GM12878 (cell line): ENCODE measurements at regions not wholly inside any gene's neighbourhood (a gene's known extent, or its start where the extent isn't known, plus 50 kb on each side); places are given as distances from the start of the nearest gene placed in this dataset.

Source experiments
- ATAC-seq: fragments of 200-7000 bp; cut with Tn5 transposase; 3 replicates; pipeline ENCODE4 v1.9.1; 2020; ENCODE audit warnings: mild to moderate bottlenecking, moderate library complexity
- BruUV-seq: library from RNA; stranded (reverse); fragments of 400-500 nt; replicated peaks from 2 replicates; lab custom pipeline; 2021; lab: Mats Ljungman, UMichigan
- CTCF ChIA-PET: fragments of 300-600 bp; sonication (Branson Sonifier 250); formaldehyde crosslinking; extraction: SDS; loops from one replicate; lab custom pipeline; 2021; ENCODE audit warnings: inconsistent platforms; lab: Yijun Ruan, JAX
- POLR2A ChIA-PET: fragments of 350-600 bp; formaldehyde crosslinking; extraction: SDS; loops from one replicate; lab custom pipeline; 2021; ENCODE audit warnings: inconsistent platforms; lab: Charles Lee
- RAD21 ChIA-PET: fragments of 300-600 bp; sonication (Branson Sonifier 250); formaldehyde crosslinking; loops from one replicate; lab custom pipeline; 2023; ENCODE audit warnings: antibody characterized with exemption; ENCODE audit not compliant: unreplicated experiment; lab: Charles Lee
- SMC1A ChIA-PET: fragments of 300-600 bp; sonication (Branson Sonifier 250); formaldehyde crosslinking; loops from one replicate; lab custom pipeline; 2023; ENCODE audit not compliant: unreplicated experiment, uncharacterized antibody; lab: Charles Lee
- DNase-seq: peaks from one replicate; pipeline ENCODE4 v3.0.0-alpha.2; 2011; ENCODE audit warnings: low read depth, low spot score
- FAIRE-seq: peaks from 3 replicates; lab custom pipeline; 2011; peaks lifted over from hg19 to GRCh38; lab: Jason Lieb, UNC
- H2AFZ ChIP-seq: 2 replicates; pipeline ENCODE4 v1.6.0; 2011; ENCODE audit warnings: low read depth, low read length, control low read depth; ENCODE audit not compliant: control insufficient read depth
- H3K27ac ChIP-seq: 2 replicates; pipeline ENCODE4 v1.5.1; 2011; ENCODE audit warnings: control low read depth; ENCODE audit not compliant: control insufficient read depth, insufficient read depth
- H3K27me3 ChIP-seq, 2 experiments: replicated peaks in 1 of 2; 2 replicates each; pipeline versions ENCODE4 v1.6.0 to v1.6.1; 2011; ENCODE audit warnings: low read length in 1 of 2; ENCODE audit not compliant: control insufficient read depth in 2 of 2, insufficient read depth in 2 of 2
- H3K36me3 ChIP-seq, 2 experiments: 2 replicates each; pipeline ENCODE4 v1.5.1; 2011; ENCODE audit warnings: low read length in 1 of 2; ENCODE audit not compliant: control insufficient read depth in 2 of 2, insufficient read depth in 2 of 2
- H3K4me1 ChIP-seq: 2 replicates; pipeline ENCODE4 v1.6.1; 2011; ENCODE audit warnings: mild to moderate bottlenecking, low read length, moderate library complexity, mixed read lengths; ENCODE audit not compliant: control insufficient read depth, insufficient read depth
- H3K4me2 ChIP-seq: 2 replicates; pipeline ENCODE4 v1.6.0; 2011; ENCODE audit warnings: control low read depth; ENCODE audit not compliant: control insufficient read depth, insufficient read depth
- H3K4me3 ChIP-seq: fragments of 200-600 bp; sonication (generic); 2 replicates; pipeline ENCODE4 v1.5.1; 2016
- H3K79me2 ChIP-seq: 2 replicates; pipeline ENCODE4 v1.6.0; 2011; ENCODE audit warnings: low read length; ENCODE audit not compliant: control insufficient read depth, insufficient read depth
- H3K9ac ChIP-seq: 2 replicates; pipeline ENCODE4 v1.8.0; 2011; ENCODE audit warnings: low read length, control low read depth, mixed read lengths; ENCODE audit not compliant: control insufficient read depth, insufficient read depth
- H3K9me3 ChIP-seq: replicated peaks from 3 replicates; pipeline ENCODE4 v1.5.1; 2011; ENCODE audit warnings: mild to moderate bottlenecking, low read length; ENCODE audit not compliant: control insufficient read depth, insufficient read depth
- H4K20me1 ChIP-seq: 2 replicates; pipeline ENCODE4 v1.6.0; 2011; ENCODE audit not compliant: control insufficient read depth, insufficient read depth
- CTCF ChIP-seq, 3 experiments: IDR thresholded peaks in 2 of 3; conservative IDR thresholded peaks in 1 of 3; 2 replicates each; pipeline ENCODE4 v1.5.1; 2011; ENCODE audit warnings: low read depth in 3 of 3, low read length in 3 of 3, mild to moderate bottlenecking in 3 of 3, control low read depth in 2 of 3, moderate library complexity in 2 of 3, inconsistent platforms in 1 of 3, mixed read lengths in 1 of 3; ENCODE audit not compliant: control insufficient read depth in 2 of 3, insufficient read depth in 1 of 3; ENCODE audit errors: extremely low read depth in 1 of 3
- E4F1 ChIP-seq: fragments of 450-650 bp; IDR thresholded peaks from 2 replicates; pipeline ENCODE4 v1.6.1; 2018; ENCODE audit warnings: borderline replicate concordance, mild to moderate bottlenecking; ENCODE audit not compliant: partially characterized antibody
- FOS ChIP-seq: IDR thresholded peaks from 3 replicates; pipeline ENCODE4 v1.6.1; 2011; ENCODE audit warnings: borderline replicate concordance; ENCODE audit not compliant: insufficient read length; ENCODE audit errors: extremely low read depth
- GABPA ChIP-seq: IDR thresholded peaks from 2 replicates; pipeline ENCODE4 v1.6.1; 2014; ENCODE audit warnings: antibody characterized with exemption, low read depth, mild to moderate bottlenecking, inconsistent platforms
- MEF2A ChIP-seq: IDR thresholded peaks from 2 replicates; pipeline ENCODE4 v1.6.1; 2011; ENCODE audit warnings: low read depth, mild to moderate bottlenecking, low read length, moderate library complexity; ENCODE audit not compliant: insufficient read depth
- SMC3 ChIP-seq: IDR thresholded peaks from 2 replicates; pipeline ENCODE4 v1.6.1; 2011; ENCODE audit warnings: low read length, improper control_type of control experiment, borderline replicate concordance
- STAT3 ChIP-seq: IDR thresholded peaks from 2 replicates; pipeline ENCODE4 v1.6.1; 2011; ENCODE audit warnings: low read depth, low read length, improper control_type of control experiment
- SUZ12 ChIP-seq: fragments of 200-600 bp; sonication (generic); IDR thresholded peaks from one replicate; pipeline ENCODE4 v1.6.1; 2018; ENCODE audit warnings: antibody characterized with exemption, mild to moderate bottlenecking; ENCODE audit not compliant: unreplicated experiment
- ZBTB11 ChIP-seq: fragments of 450-650 bp; formaldehyde crosslinking; IDR thresholded peaks from 2 replicates; pipeline ENCODE4 v1.5.0; 2022; ENCODE audit warnings: mild to moderate bottlenecking, missing genetic modification characterization
- ZNF217 ChIP-seq: fragments of 450-650 bp; IDR thresholded peaks from 2 replicates; pipeline ENCODE4 v1.6.1; 2017; ENCODE audit warnings: antibody characterized with exemption, mild to moderate bottlenecking
- ZNF592 ChIP-seq: fragments of 450-650 bp; IDR thresholded peaks from 2 replicates; pipeline ENCODE4 v1.6.1; 2017; ENCODE audit warnings: mild to moderate bottlenecking, moderate library complexity
- WGBS: methylation state at CpG from one replicate; pipeline ENCODE4 v1.1.6; 2016; ENCODE audit warnings: low lambda C conversion rate; ENCODE audit not compliant: insufficient replicate concordance, insufficient coverage; ENCODE audit errors: missing lambda C conversion rate; 5-methylcytosine and 5-hydroxymethylcytosine counted together
- in situ Hi-C: fragments of 300-500 bp; cut with MboI; formaldehyde crosslinking; loops from 9 replicates; pipeline ENCODE4 v1.14.3; 2018; ENCODE audit warnings: mixed read lengths
- intact Hi-C: fragments of 100-400 bp; cut with micrococcal nuclease; formaldehyde crosslinking; loops from one replicate; pipeline ENCODE4 v1.14.2; 2022; ENCODE audit not compliant: unreplicated experiment

- Histone ChIP-seq H3K9me3 (no peaks in the 10 kb centered on the region), H3K27me3 (no peaks in the 10 kb centered on the region), H4K20me1 (no peaks in the 10 kb centered on the region)
- TF ChIP-seq MEF2A (no peak), STAT3 (no peak), ZNF217 (no peak), CTCF (IDR thresholded peaks at IDR 0.05 in 2 of 3, conservative IDR thresholded peaks at IDR 0.05 in 1 of 3; ENCODE audit: control insufficient read depth in 2 of 3, extremely low read depth in 1 of 3, insufficient read depth in 1 of 3, low read depth in 3 of 3, low read length in 3 of 3) (no peak), SUZ12 (no peak), ZBTB11 (CRISPR knock-in tag) (no peak), FOS (no peak), SMC3 (no peak), GABPA (no peak), E4F1 (no peak), ZNF592 (no peak)
- TF ChIP-seq, all 136 proteins: peak for 0
- BruUV-seq, result no TSS peak
- no peak overlapping the region for H3K9ac ChIP-seq
- no peak for ATAC-seq
- H2AFZ ChIP-seq, result no peak overlapping the region
- H3K4me3 ChIP-seq, result no peak overlapping the region
- ChIA-PET CTCF (no interaction called here), POLR2A (no interaction called here), SMC1A (no interaction called here), RAD21 (no interaction called here)
- no peaks in the 10 kb centered on the region for H3K36me3 ChIP-seq
- 15% methylated on average over 14 of the region's 14 CpGs for WGBS
- no peak overlapping the region for H3K4me2 ChIP-seq
- in situ Hi-C loops (no loop called here), intact Hi-C loops (no loop called here)
- H3K4me1 ChIP-seq, result no peaks in the 10 kb centered on the region
- no peak overlapping the region for H3K27ac ChIP-seq
- no peaks in the 10 kb centered on the region for H3K79me2 ChIP-seq
- DNase-seq, result no peak
- no peak for FAIRE-seq
Observed at GRCh38 chr2:238571661-238572372, 145.1 kb downstream of the ASB1 start.
